ENCODE measurements at regions not wholly inside any gene's neighbourhood (a gene's known extent, or its start where the extent isn't known, plus 50 kb on each side); places are given as distances from the start of the nearest gene placed in this dataset.
"Not testable (repeated sequence)": the region's sequence is repeated elsewhere in the genome, so short reads cannot be mapped to it uniquely, and the experiment has no call there.

DNA sequence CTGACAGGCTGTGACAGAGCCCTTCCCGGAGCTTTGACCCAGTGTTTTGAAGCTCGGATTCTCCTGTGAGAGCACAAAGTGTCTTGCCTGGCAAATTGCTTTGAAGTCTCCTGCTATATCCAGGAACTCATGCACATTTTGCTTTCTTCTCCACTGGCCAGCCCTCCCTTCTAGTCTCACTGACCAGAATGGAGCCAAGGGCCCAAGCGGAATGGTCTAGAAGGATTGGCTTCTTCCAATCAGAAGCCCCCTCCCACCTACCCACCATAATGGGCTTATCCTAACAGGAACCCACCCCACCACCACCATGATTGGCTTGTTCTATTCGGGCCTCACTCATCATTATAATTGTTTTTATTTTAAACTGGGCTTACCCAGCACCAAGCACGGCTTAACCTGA is 130.1 kb downstream of the PXDC1 start:
- H3K4me3 Mint-ChIP-seq = no peak overlapping the region
- peaks cover 43% of the 10 kb centered on the region for H3K27me3 Mint-ChIP-seq
- no peak for DNase-seq (ENCODE audit: low spot score in 2 of 2)
- no peaks in the 10 kb centered on the region for H3K9me3 Mint-ChIP-seq
- ATAC-seq (replicated peaks; ENCODE audit: extremely low read depth, poor library complexity, severe bottlenecking) = no peak
- H3K4me1 Mint-ChIP-seq = peaks cover 5% of the 10 kb centered on the region
- H3K27ac Mint-ChIP-seq (ENCODE audit: low read depth) = no peak overlapping the region
- no peaks in the 10 kb centered on the region for H3K36me3 Mint-ChIP-seq (ENCODE audit: insufficient read depth)

DNA sequence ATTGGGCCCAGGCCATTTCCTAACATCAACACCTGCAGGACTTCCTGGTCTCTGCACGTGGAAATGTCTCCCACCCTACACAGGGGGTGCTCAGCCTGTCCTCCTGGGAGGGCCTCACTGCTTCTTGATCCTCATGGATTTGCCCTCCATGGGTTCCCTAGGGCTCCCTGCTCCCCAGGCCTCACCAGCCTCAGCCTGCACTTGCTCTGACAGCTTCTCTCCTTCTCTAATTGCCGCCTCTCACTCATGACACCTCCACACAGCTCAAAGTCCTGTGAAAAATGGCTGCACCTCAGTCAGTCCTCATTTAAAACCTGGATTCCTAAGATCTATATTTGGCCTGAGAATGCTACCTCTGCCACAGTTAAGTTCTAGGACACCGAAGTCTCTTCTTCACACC is 130.6 kb downstream of the PXDC1 start:
- ATAC-seq (replicated peaks; ENCODE audit: extremely low read depth, poor library complexity, severe bottlenecking) (no peak), DNase-seq (ENCODE audit: low spot score in 2 of 2) (no peak)
- H3K4me1 Mint-ChIP-seq = peaks cover 5% of the 10 kb centered on the region
- no peak overlapping the region for H3K4me3 Mint-ChIP-seq
- H3K36me3 Mint-ChIP-seq (ENCODE audit: insufficient read depth) = no peaks in the 10 kb centered on the region
- H3K9me3 Mint-ChIP-seq = no peaks in the 10 kb centered on the region
- H3K27ac Mint-ChIP-seq (ENCODE audit: low read depth) = no peak overlapping the region
- H3K27me3 Mint-ChIP-seq = peaks cover 39% of the 10 kb centered on the region

GRCh38 chr6:3620389-3620788 is 131.1 kb downstream of the PXDC1 start:
- ATAC-seq (replicated peaks; ENCODE audit: extremely low read depth, poor library complexity, severe bottlenecking) (no peak), DNase-seq (ENCODE audit: low spot score in 2 of 2) (no peak)
- H3K27ac Mint-ChIP-seq (ENCODE audit: low read depth) = no peak overlapping the region
- no peaks in the 10 kb centered on the region for H3K36me3 Mint-ChIP-seq (ENCODE audit: insufficient read depth)
- no peaks in the 10 kb centered on the region for H3K9me3 Mint-ChIP-seq
- H3K4me1 Mint-ChIP-seq = peaks cover 5% of the 10 kb centered on the region
- H3K4me3 Mint-ChIP-seq = no peak overlapping the region
- peaks cover 33% of the 10 kb centered on the region for H3K27me3 Mint-ChIP-seq

DNA sequence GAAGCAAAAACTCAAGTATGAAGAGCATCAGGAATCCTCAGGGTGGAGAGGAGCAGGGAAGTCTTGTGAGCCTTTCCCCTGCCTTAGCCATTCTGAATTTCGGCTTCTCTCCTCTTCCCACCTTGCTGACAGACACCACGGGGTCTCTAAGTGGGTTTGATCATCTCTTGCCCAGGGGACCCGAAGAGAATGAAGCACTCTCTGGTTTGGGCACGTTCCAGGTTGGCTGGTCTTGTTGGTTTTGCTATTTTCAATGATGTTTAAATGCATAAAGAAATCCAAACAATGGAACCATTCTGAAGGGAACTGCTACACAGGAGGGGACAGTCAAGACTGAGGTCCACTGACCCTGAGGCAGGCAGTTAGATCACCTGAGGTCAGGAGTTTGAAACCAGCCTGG is 131.7 kb downstream of the PXDC1 start:
- Mint-ChIP-seq H3K27me3 (peaks cover 27% of the 10 kb centered on the region), H3K4me1 (peaks cover 5% of the 10 kb centered on the region), H3K9me3 (no peaks in the 10 kb centered on the region), H3K4me3 (no peak overlapping the region), H3K36me3 (ENCODE audit: insufficient read depth) (no peaks in the 10 kb centered on the region), H3K27ac (ENCODE audit: low read depth) (no peak overlapping the region)
- DNase-seq (ENCODE audit: low spot score in 2 of 2) = no peak
- no peak for ATAC-seq (replicated peaks; ENCODE audit: extremely low read depth, poor library complexity, severe bottlenecking)

DNA sequence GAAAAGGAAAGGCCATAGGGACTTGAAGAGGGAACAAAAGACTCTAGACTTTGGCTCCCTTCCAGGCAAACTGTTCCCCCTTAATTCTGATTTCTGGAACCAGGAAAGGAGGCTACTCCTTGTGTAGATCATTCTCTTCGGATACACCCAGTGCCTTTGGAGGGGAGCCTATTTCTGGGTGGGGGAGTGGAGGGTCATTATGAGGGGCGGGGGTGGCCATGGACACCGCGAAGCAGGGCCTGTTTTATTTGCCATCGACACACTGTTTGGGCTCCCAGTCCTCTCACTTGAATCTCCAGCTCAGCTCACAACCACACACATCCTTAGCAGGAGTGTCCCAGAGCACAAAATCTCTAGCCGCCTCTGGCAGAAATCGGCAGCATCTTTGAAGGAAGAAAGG is 132.3 kb downstream of the PXDC1 start:
- Mint-ChIP-seq H3K9me3 (no peaks in the 10 kb centered on the region), H3K4me3 (no peak overlapping the region), H3K36me3 (ENCODE audit: insufficient read depth) (no peaks in the 10 kb centered on the region), H3K4me1 (peaks cover 5% of the 10 kb centered on the region), H3K27ac (ENCODE audit: low read depth) (no peak overlapping the region), H3K27me3 (peaks cover 21% of the 10 kb centered on the region)
- DNase-seq (ENCODE audit: low spot score in 2 of 2) (no peak), ATAC-seq (replicated peaks; ENCODE audit: extremely low read depth, poor library complexity, severe bottlenecking) (no peak)

- ATAC-seq (replicated peaks; ENCODE audit: extremely low read depth, poor library complexity, severe bottlenecking) (no peak), DNase-seq (ENCODE audit: low spot score in 2 of 2) (no peak)
- Mint-ChIP-seq H3K27ac (ENCODE audit: low read depth) (no peak overlapping the region), H3K27me3 (peaks cover 16% of the 10 kb centered on the region), H3K36me3 (ENCODE audit: insufficient read depth) (no peaks in the 10 kb centered on the region), H3K4me3 (no peak overlapping the region), H3K9me3 (no peaks in the 10 kb centered on the region), H3K4me1 (peaks cover 4% of the 10 kb centered on the region)
Measured at GRCh38 chr6:3618642-3619041, 132.9 kb downstream of the PXDC1 start.

- no peak overlapping the region for H3K27ac Mint-ChIP-seq (ENCODE audit: low read depth)
- H3K4me1 Mint-ChIP-seq = no peaks in the 10 kb centered on the region
Measured at GRCh38 chr6:3617681-3618311, 133.7 kb downstream of the PXDC1 start.

GRCh38 chr6:3617192-3617631 is 134.3 kb downstream of the PXDC1 start:
- peaks cover 2% of the 10 kb centered on the region for H3K36me3 Mint-ChIP-seq (ENCODE audit: insufficient read depth)
- H3K27ac Mint-ChIP-seq (ENCODE audit: low read depth) = no peak overlapping the region
- peaks cover 14% of the 10 kb centered on the region for H3K27me3 Mint-ChIP-seq
- no peak for ATAC-seq (replicated peaks; ENCODE audit: extremely low read depth, poor library complexity, severe bottlenecking)
- H3K4me1 Mint-ChIP-seq = no peaks in the 10 kb centered on the region
- no peak overlapping the region for H3K4me3 Mint-ChIP-seq
- no peak for DNase-seq (ENCODE audit: low spot score in 2 of 2)
- no peaks in the 10 kb centered on the region for H3K9me3 Mint-ChIP-seq

More at GRCh38 chr6:3617681-3618311, 133.7 kb downstream of the PXDC1 start:
- Mint-ChIP-seq H3K4me3 (no peak overlapping the region), H3K27me3 (peaks cover 14% of the 10 kb centered on the region), H3K36me3 (ENCODE audit: insufficient read depth) (peaks cover 2% of the 10 kb centered on the region), H3K9me3 (no peaks in the 10 kb centered on the region)
- DNase-seq (ENCODE audit: low spot score in 2 of 2) = no peak
- ATAC-seq (replicated peaks; ENCODE audit: extremely low read depth, poor library complexity, severe bottlenecking) = no peak

GRCh38 chr6:3616565-3617176 is 134.8 kb downstream of the PXDC1 start:
- DNase-seq (ENCODE audit: low spot score in 2 of 2) (no peak), ATAC-seq (replicated peaks; ENCODE audit: extremely low read depth, poor library complexity, severe bottlenecking) (no peak)
- Mint-ChIP-seq H3K27me3 (peaks cover 16% of the 10 kb centered on the region), H3K27ac (ENCODE audit: low read depth) (no peak overlapping the region), H3K36me3 (ENCODE audit: insufficient read depth) (peaks cover 2% of the 10 kb centered on the region), H3K4me1 (no peaks in the 10 kb centered on the region), H3K4me3 (no peak overlapping the region), H3K9me3 (no peaks in the 10 kb centered on the region)

GRCh38 chr6:3615391-3616380 is 135.8 kb downstream of the PXDC1 start:
- Mint-ChIP-seq H3K36me3 (ENCODE audit: insufficient read depth) (peaks cover 2% of the 10 kb centered on the region), H3K27ac (ENCODE audit: low read depth) (no peak overlapping the region), H3K4me3 (no peak overlapping the region), H3K4me1 (no peaks in the 10 kb centered on the region), H3K27me3 (peaks cover 26% of the 10 kb centered on the region), H3K9me3 (no peaks in the 10 kb centered on the region)
- ATAC-seq (replicated peaks; ENCODE audit: extremely low read depth, poor library complexity, severe bottlenecking) = no peak
- no peak for DNase-seq (ENCODE audit: low spot score in 2 of 2)

- DNase-seq (ENCODE audit: low spot score in 2 of 2) (no peak), ATAC-seq (replicated peaks; ENCODE audit: extremely low read depth, poor library complexity, severe bottlenecking) (no peak)
- Mint-ChIP-seq H3K4me3 (no peak overlapping the region), H3K27me3 (peaks cover 29% of the 10 kb centered on the region), H3K27ac (ENCODE audit: low read depth) (no peak overlapping the region), H3K36me3 (ENCODE audit: insufficient read depth) (peaks cover 2% of the 10 kb centered on the region), H3K4me1 (no peaks in the 10 kb centered on the region), H3K9me3 (no peaks in the 10 kb centered on the region)
Measured at GRCh38 chr6:3614918-3615317, 136.6 kb downstream of the PXDC1 start.

- not testable (repeated sequence) for H3K4me3 Mint-ChIP-seq; ATAC-seq (replicated peaks; ENCODE audit: extremely low read depth, poor library complexity, severe bottlenecking); H3K36me3 Mint-ChIP-seq (ENCODE audit: insufficient read depth); H3K27ac Mint-ChIP-seq (ENCODE audit: low read depth); DNase-seq (ENCODE audit: low spot score in 2 of 2); H3K9me3 Mint-ChIP-seq; H3K4me1 Mint-ChIP-seq
- H3K27me3 Mint-ChIP-seq = peaks cover 42% of the 10 kb centered on the region
Measured at GRCh38 chr6:3613565-3613964, 137.9 kb downstream of the PXDC1 start.

Data from central memory CD8-positive, alpha-beta T cell (primary cell).